ENCODE measurements at regions not wholly inside any gene's neighbourhood (a gene's known extent, or its start where the extent isn't known, plus 50 kb on each side); places are given as distances from the start of the nearest gene placed in this dataset.

DNA sequence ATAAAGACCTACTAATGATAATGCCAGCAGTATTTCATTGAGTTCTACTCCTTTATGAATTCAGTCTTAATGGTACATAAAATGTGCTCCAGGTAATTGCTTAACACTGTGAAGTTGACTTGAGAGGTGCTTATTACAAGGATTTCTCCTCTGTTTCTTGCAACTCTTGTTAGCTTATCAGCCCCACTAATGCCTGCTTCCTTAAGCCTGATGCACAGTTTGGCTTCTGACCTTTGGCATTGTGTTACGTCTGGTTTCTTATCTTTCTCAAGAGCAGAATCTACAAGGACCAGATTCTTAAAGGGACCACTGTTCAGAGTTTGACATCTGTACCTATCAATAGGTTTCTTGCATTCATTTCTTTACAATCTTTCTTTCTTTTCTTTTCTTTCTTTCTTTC is 223.9 kb upstream of the CWC22 start:
- TF ChIP-seq, protein P1, sequence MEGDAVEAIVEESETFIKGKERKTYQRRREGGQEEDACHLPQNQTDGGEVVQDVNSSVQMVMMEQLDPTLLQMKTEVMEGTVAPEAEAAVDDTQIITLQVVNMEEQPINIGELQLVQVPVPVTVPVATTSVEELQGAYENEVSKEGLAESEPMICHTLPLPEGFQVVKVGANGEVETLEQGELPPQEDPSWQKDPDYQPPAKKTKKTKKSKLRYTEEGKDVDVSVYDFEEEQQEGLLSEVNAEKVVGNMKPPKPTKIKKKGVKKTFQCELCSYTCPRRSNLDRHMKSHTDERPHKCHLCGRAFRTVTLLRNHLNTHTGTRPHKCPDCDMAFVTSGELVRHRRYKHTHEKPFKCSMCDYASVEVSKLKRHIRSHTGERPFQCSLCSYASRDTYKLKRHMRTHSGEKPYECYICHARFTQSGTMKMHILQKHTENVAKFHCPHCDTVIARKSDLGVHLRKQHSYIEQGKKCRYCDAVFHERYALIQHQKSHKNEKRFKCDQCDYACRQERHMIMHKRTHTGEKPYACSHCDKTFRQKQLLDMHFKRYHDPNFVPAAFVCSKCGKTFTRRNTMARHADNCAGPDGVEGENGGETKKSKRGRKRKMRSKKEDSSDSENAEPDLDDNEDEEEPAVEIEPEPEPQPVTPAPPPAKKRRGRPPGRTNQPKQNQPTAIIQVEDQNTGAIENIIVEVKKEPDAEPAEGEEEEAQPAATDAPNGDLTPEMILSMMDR (IDR thresholded peaks at IDR 0.05) = no peak
- TF ChIP-seq POLR2A (IDR thresholded peaks at IDR 0.05) = no peak

All from right lobe of liver (tissue), 4 donors.